GM12872 (cell line): ENCODE measurements at regions not wholly inside any gene's neighbourhood (a gene's known extent, or its start where the extent isn't known, plus 50 kb on each side); places are given as distances from the start of the nearest gene placed in this dataset.

ENCODE experiments used
- TF ChIP-seq, protein P1 (sequence below): IDR thresholded peaks from 3 replicates; pipeline ENCODE4 v1.5.1; 2011; ENCODE audit warnings: low read depth, mild to moderate bottlenecking, low read length, moderate library complexity; ENCODE audit not compliant: insufficient read depth

DNA sequence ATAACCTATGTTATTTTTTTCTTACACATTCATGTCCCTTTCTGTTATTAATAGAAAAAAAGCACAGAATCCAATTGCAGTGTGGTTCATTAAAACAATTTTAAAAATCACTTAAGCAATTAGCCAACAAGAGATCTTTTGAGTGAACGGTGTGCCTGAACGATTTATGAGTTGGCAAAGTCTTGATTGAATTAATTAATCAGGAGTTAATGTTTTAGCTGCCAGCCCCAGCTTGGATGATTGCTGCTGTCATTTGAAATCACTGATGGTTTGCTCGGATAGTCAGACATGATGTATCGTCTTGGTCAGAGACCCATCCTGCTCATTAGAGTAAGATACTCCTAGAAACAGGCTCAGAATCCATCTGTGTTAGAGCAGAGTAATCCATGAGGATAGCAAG, 158.3 kb upstream of the GALNT2 start:
- TF ChIP-seq, protein P1, sequence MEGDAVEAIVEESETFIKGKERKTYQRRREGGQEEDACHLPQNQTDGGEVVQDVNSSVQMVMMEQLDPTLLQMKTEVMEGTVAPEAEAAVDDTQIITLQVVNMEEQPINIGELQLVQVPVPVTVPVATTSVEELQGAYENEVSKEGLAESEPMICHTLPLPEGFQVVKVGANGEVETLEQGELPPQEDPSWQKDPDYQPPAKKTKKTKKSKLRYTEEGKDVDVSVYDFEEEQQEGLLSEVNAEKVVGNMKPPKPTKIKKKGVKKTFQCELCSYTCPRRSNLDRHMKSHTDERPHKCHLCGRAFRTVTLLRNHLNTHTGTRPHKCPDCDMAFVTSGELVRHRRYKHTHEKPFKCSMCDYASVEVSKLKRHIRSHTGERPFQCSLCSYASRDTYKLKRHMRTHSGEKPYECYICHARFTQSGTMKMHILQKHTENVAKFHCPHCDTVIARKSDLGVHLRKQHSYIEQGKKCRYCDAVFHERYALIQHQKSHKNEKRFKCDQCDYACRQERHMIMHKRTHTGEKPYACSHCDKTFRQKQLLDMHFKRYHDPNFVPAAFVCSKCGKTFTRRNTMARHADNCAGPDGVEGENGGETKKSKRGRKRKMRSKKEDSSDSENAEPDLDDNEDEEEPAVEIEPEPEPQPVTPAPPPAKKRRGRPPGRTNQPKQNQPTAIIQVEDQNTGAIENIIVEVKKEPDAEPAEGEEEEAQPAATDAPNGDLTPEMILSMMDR = no peak

GRCh38 chr1:229913489-229913888, 153.5 kb upstream of the GALNT2 start:
- TF ChIP-seq, protein P1 = no peak

DNA sequence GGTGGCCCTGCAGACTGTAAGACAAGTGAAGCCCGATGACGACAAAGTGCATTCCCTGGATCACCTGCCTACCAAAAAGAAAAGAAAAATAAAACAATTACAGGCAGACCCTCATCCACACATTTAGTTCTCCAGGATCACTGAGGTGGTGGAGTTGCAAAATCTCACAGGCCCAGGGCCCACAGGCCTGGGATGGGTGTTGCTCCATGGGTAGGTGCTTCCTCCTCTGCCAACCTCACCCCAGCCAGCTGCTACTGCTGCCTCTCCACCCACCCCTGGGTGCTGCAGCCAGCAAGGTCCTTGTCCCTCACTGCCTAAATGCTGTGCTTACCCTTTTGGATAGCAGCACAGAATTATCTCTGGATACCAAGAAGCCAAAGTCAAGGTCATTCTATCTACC, 146.4 kb upstream of the GALNT2 start:
- TF ChIP-seq, protein P1 = no peak

DNA sequence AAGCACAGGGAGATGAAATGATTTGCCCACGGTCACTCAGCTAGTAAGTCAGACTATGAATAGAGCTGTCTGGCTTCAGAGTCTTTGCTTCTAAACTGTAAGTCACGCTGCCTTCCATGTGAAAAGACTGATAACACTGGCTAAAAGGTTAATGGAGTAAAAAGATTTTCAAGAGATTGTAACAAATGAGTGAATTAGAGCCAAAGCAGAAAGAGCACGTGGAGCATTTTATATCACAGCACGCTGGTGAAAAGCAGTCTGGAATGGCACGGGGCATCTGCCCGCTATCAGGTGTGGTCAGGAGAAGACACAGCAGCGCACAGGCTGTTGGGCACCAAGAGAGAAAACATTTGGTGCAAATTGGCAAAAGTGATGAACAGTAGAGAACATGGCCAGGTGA, 144.8 kb upstream of the GALNT2 start:
- TF ChIP-seq, protein P1 = no peak

DNA sequence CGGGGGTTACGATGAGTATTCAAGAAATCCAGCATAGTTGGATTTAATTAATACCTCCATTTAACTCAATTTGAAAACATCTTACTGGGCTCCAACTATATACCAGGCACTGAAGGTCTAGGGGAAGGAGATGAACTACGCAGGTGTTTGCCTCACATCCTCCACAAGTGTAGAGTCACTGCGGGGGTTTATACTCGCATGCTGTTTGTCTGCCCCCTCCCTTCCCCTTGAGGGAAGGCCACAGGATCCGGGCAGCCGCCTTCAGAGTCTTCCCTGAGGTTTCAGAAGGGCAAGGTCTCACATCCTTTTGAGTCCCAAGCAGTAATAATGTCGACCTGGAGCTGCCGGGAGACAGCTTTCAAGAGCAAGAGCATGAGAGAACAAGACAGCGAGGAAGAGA, 142.4 kb upstream of the GALNT2 start:
- TF ChIP-seq, protein P1 = no peak

GRCh38 chr1:229928767-229929166, 138.3 kb upstream of the GALNT2 start:
- TF ChIP-seq, protein P1 = no peak

DNA sequence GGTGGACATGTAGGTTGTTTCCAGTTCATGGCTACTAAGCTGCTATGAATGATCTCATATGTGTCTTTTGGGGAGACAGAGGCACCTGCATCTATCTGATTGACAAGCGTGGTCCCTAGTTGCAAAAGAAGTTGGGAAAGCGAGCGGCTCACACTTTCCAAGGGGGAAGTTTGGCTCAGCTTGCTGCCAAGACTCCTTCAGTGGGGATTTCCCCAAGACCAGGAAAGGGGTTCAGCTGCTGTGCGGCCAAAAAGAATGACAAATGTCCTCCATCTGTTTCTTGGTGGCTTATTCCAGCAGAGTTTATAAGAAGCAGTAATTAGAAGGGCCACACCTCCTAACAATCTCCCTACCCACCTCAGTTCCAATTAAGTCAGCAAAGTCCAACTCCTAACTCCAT, 128.5 kb upstream of the GALNT2 start:
- TF ChIP-seq, protein P1 = no peak

DNA sequence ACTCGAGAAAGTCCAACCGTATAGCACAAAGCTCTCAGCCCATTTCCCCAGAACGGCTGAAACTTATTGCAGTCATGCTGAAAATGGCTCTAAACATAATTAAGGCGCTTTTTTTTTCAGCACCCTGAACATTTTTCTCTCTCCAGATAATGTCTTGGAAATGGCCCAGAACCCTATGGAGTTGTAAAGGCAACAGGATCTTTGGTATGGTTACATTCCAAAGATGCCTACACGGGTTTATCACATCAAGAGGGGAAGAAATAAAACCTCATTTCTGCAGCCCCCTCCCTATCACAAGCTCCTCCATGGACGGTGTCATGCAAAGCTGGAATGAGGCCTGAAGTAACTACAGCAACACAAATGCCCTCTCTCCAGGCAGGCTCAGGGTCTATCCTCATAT, 126.4 kb upstream of the GALNT2 start:
- TF ChIP-seq, protein P1 = no peak
